ENCODE measurements at regions not wholly inside any gene's neighbourhood (a gene's known extent, or its start where the extent isn't known, plus 50 kb on each side); places are given as distances from the start of the nearest gene placed in this dataset.

DNA sequence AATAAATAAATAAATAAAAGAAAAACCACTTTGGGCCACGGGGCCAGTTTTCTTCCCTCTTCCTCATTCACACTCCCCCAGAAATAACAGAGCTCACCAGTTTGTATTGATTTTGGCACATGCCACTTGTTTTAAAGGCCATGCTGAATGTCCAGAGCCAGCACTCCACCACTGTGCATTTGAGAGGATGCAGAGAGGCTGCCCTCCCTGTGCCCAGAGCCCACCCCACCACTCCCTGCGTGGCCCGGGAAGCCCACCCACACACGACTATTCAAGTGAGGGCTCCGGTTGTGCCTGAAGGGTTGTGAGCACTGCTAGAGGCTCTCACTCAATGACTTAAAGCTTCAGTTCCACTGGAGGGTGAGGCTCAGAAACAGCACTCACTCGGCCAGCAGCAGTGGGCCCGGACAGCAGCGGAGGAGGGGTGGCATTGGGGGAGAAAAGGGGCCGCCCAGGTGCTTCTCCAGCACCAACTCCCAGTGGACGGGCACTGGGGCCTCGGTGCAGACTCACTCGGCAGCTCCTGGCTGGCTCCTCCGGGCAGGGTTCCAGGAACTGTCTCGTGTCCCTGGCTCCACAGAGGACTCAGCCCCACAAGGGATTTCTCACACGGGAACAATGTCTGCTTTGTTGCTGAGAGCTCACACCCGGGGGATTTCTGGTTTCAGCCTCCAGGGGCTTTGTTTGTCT lies 112.7 kb downstream of the SHANK2 start:
- DNase-seq (ENCODE audit: insufficient read length, low spot score) (no peak), FAIRE-seq (no peak)
- no peak for TF ChIP-seq CTCF (IDR thresholded peaks at IDR 0.05; ENCODE audit: insufficient read depth, missing control alignments)

DNA sequence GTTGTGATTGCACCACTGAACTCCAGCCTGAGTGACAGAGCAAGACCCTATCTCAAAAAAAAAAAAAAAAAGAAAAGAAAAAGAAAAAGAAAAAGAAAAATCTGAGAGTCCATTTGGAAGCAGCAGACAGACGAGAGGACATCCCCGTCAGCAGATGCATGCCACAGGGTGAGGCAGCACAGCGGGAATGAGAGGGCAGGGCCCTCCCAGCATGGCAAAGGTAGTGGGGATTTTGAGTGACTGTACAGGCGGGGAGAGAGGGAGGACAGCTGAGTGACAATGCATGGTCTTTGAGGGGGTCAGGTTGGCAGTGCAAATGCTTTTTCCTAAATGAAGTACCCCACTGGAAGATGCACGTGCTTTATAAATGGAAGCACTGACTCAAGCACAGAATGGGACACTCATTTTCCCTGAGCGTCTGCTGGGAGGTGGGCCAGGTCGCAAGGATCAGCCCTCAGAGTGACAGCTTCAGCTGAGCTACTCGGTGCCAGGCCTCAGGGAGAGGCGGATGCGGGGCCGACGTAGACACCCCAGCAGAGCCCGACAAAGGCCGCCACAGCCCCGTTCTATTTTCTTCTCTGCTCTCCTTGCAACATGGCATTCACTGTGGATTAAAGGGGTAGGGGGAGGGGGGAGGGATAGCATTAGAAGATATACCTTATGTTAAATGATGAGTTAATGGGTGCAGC lies 113.5 kb downstream of the SHANK2 start:
- FAIRE-seq (no peak), DNase-seq (ENCODE audit: insufficient read length, low spot score) (no peak)
- TF ChIP-seq CTCF (IDR thresholded peaks at IDR 0.05; ENCODE audit: insufficient read depth, missing control alignments), result no peak

DNA sequence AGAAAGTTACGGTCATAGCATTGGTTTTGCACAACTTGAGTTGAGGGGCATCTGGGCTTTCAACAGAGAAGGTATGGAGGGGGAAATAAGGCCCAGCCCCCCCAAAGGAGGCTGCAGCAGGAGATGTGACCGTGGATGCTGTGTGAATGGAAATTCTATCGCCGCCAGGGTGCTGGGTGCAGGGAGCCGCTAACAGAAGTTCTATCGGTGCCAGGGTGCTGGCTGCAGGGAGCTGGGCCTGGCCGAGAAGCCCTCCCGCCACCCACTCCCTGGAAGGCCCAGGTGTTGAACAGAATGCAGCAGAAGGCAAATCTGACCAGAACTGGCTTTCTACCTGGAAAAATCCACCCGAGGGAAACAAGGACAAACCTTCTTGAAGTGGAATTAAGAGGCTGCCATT lies 115.0 kb downstream of the SHANK2 start:
- FAIRE-seq (no peak), DNase-seq (ENCODE audit: insufficient read length, low spot score) (no peak)
- TF ChIP-seq CTCF (IDR thresholded peaks at IDR 0.05; ENCODE audit: insufficient read depth, missing control alignments), result no peak

- DNase-seq (ENCODE audit: insufficient read length, low spot score) (no peak), FAIRE-seq (no peak)
- TF ChIP-seq CTCF (IDR thresholded peaks at IDR 0.05; ENCODE audit: insufficient read depth, missing control alignments), result no peak
Observed at GRCh38 chr11:71136095-71136845, 116.1 kb downstream of the SHANK2 start.

- no peak for FAIRE-seq
- DNase-seq (ENCODE audit: insufficient read length, low spot score), result no peak
- TF ChIP-seq CTCF (IDR thresholded peaks at IDR 0.05; ENCODE audit: insufficient read depth, missing control alignments), result no peak
Observed at GRCh38 chr11:71135112-71135511, 117.3 kb downstream of the SHANK2 start.

GRCh38 chr11:71133946-71134345 lies 118.4 kb downstream of the SHANK2 start:
- DNase-seq (ENCODE audit: insufficient read length, low spot score), result no peak
- FAIRE-seq, result no peak
- no peak for TF ChIP-seq CTCF (IDR thresholded peaks at IDR 0.05; ENCODE audit: insufficient read depth, missing control alignments)

All from D721Med (cell line).